K562 (cell line): ENCODE measurements at regions not wholly inside any gene's neighbourhood (a gene's known extent, or its start where the extent isn't known, plus 50 kb on each side); places are given as distances from the start of the nearest gene placed in this dataset.
"Not testable (repeated sequence)": the region's sequence is repeated elsewhere in the genome, so short reads cannot be mapped to it uniquely, and the experiment has no call there.

Source experiments
- ATAC-seq: fragments of 200-7000 bp; cut with Tn5 transposase; 3 replicates; pipeline ENCODE4 v1.9.1; 2020; ENCODE audit warnings: moderate library complexity
- BruUV-seq: library from RNA; stranded (reverse); fragments of 400-500 nt; replicated peaks from 2 replicates; lab custom pipeline; 2021; lab: Mats Ljungman, UMichigan
- CTCF ChIA-PET: fragments of 300-600 bp; formaldehyde crosslinking; extraction: SDS; loops from one replicate; lab custom pipeline; 2021; ENCODE audit warnings: low intra/inter-chr PET ratio; lab: Yijun Ruan, JAX
- POLR2A ChIA-PET: fragments of 300-600, 350-650 bp; sonication (Branson Sonifier 250); formaldehyde crosslinking; extraction: SDS; loops from one replicate; lab custom pipeline; 2021; ENCODE audit warnings: antibody characterized with exemption, inconsistent platforms; lab: Yijun Ruan, JAX
- DNase-seq, 4 experiments: peaks; one replicate each; pipeline versions ENCODE4 v3.0.0 to v3.0.0-alpha.2; 2011 to 2018; ENCODE audit warnings: low spot score in 3 of 4, mixed read lengths in 3 of 4; ENCODE audit errors: extremely low read depth in 1 of 4
- FAIRE-seq: peaks from 2 replicates; lab custom pipeline; 2011; peaks lifted over from hg19 to GRCh38; lab: Jason Lieb, UNC
- H2AFZ ChIP-seq: 2 replicates; pipeline ENCODE4 v1.6.0; 2011; ENCODE audit warnings: low read depth, low read length, control low read depth, inconsistent platforms
- H3K27ac ChIP-seq: fragments of 200-600 bp; 3 replicates; pipeline ENCODE4 v1.8.0; 2011; ENCODE audit warnings: low read depth, mild to moderate bottlenecking, control low read depth, inconsistent platforms, low read length, moderate library complexity, mixed read lengths; ENCODE audit errors: extremely low read depth
- H3K27me3 ChIP-seq, 2 experiments: fragments of 300-600 bp in 1 of 2; 2 replicates in 1 of 2; 3 replicates in 1 of 2; pipeline versions ENCODE4 v1.6.0 to v1.8.0; 2011; ENCODE audit warnings: inconsistent platforms in 2 of 2, low read length in 2 of 2, mild to moderate bottlenecking in 1 of 2, mixed read lengths in 1 of 2, moderate library complexity in 1 of 2; ENCODE audit not compliant: control insufficient read depth in 2 of 2, insufficient read depth in 2 of 2
- H3K36me3 ChIP-seq: fragments of 300-600 bp; 3 replicates; pipeline ENCODE4 v1.8.0; 2011; ENCODE audit warnings: mild to moderate bottlenecking, low read length, inconsistent platforms; ENCODE audit not compliant: control insufficient read depth, insufficient read depth
- H3K4me1 ChIP-seq, 2 experiments: fragments of 200-600 bp in 1 of 2; replicated peaks in 1 of 2; 2 replicates in 1 of 2; 3 replicates in 1 of 2; pipeline versions ENCODE4 v1.5.1 to v1.8.0; 2011; ENCODE audit warnings: inconsistent platforms in 2 of 2, low read length in 2 of 2, mild to moderate bottlenecking in 1 of 2, mixed read lengths in 1 of 2, moderate library complexity in 1 of 2; ENCODE audit not compliant: control insufficient read depth in 2 of 2, insufficient read depth in 2 of 2
- H3K4me2 ChIP-seq: 2 replicates; pipeline ENCODE4 v1.6.1; 2011; ENCODE audit warnings: low read length, control low read depth, inconsistent platforms, mixed read lengths; ENCODE audit not compliant: insufficient read depth
- H3K4me3 ChIP-seq: fragments of 200-600 bp; sonication (generic), shearing (Covaris generic); 2 replicates; pipeline ENCODE4 v1.5.1; 2016; ENCODE audit warnings: control low read depth, inconsistent platforms
- H3K79me2 ChIP-seq: fragments of 200-600 bp; 3 replicates; pipeline ENCODE4 v1.8.0; 2011; ENCODE audit warnings: low read length, inconsistent platforms; ENCODE audit not compliant: control insufficient read depth, insufficient read depth
- H3K9ac ChIP-seq, 2 experiments: 2 replicates each; pipeline versions ENCODE4 v1.6.0 to v1.6.1; 2011; ENCODE audit warnings: low read depth in 2 of 2, low read length in 2 of 2, control low read depth in 1 of 2, inconsistent platforms in 1 of 2, mild to moderate bottlenecking in 1 of 2, mixed read lengths in 1 of 2; ENCODE audit not compliant: insufficient read depth in 1 of 2
- H3K9me1 ChIP-seq: one replicate; pipeline ENCODE4 v1.6.0; 2011; ENCODE audit warnings: inconsistent platforms, mild to moderate bottlenecking, low read length, moderate library complexity; ENCODE audit not compliant: control insufficient read depth, insufficient read depth
- H3K9me3 ChIP-seq: replicated peaks from 2 replicates; pipeline ENCODE4 v1.5.1; 2011; ENCODE audit warnings: low read depth, low read length, inconsistent platforms; ENCODE audit not compliant: control insufficient read depth, insufficient read depth
- H4K20me1 ChIP-seq: replicated peaks from 2 replicates; pipeline ENCODE4 v1.6.1; 2011; ENCODE audit warnings: low read length, inconsistent platforms, mixed read lengths; ENCODE audit not compliant: control insufficient read depth, insufficient read depth
- BCOR ChIP-seq: fragments of 450-650 bp; IDR thresholded peaks from 2 replicates; pipeline ENCODE4 v1.6.1; 2016
- CEBPB ChIP-seq: fragments of 450-650 bp; IDR thresholded peaks from 2 replicates; pipeline ENCODE4 v1.6.1; 2016; ENCODE audit warnings: missing genetic modification characterization, missing compliant biosample characterization
- KDM1A ChIP-seq, 2 experiments: fragments of 450-650 bp; IDR thresholded peaks; 2 replicates each; pipeline ENCODE4 v1.6.1; 2016; ENCODE audit warnings: mild to moderate bottlenecking in 2 of 2
- LEF1 ChIP-seq: fragments of 450-650 bp; IDR thresholded peaks from 2 replicates; pipeline ENCODE4 v1.6.1; 2016; ENCODE audit warnings: mild to moderate bottlenecking
- NFIC ChIP-seq: fragments of 450-650 bp; IDR thresholded peaks from 2 replicates; pipeline ENCODE4 v1.6.1; 2017; ENCODE audit warnings: mild to moderate bottlenecking, inconsistent platforms
- RBM25 ChIP-seq: fragments of 200-400 bp; formaldehyde crosslinking; IDR thresholded peaks from 2 replicates; pipeline ENCODE4 v1.6.1; 2018; ENCODE audit warnings: low read length, low read depth, moderate library complexity; ENCODE audit not compliant: severe bottlenecking
- SP1 ChIP-seq: sonication (generic); formaldehyde crosslinking; IDR thresholded peaks from 2 replicates; pipeline ENCODE4 v1.8.1; 2022; ENCODE audit warnings: mild to moderate bottlenecking, missing genetic modification reagents
- ZNF146 ChIP-seq: IDR thresholded peaks from one replicate; pipeline ENCODE4 v1.6.1; 2018; ENCODE audit warnings: missing compliant biosample characterization; ENCODE audit not compliant: unreplicated experiment
- ZNF347 ChIP-seq: fragments of 450-650 bp; formaldehyde crosslinking; IDR thresholded peaks from 2 replicates; pipeline ENCODE4 v1.4.0; 2020; ENCODE audit warnings: low read depth, mild to moderate bottlenecking, moderate library complexity
- WGBS: fragments of 100-300 bp; shearing (Covaris generic); methylation state at CpG from one replicate; pipeline ENCODE4 v1.1.6; 2016; ENCODE audit warnings: low coverage, mixed read lengths; ENCODE audit not compliant: insufficient coverage; ENCODE audit errors: missing lambda C conversion rate; 5-methylcytosine and 5-hydroxymethylcytosine counted together
- in situ Hi-C: fragments of 300-500 bp; cut with MboI; formaldehyde crosslinking; loops from 4 replicates; pipeline ENCODE4 v1.15.0; 2018; ENCODE audit warnings: inconsistent platforms, mixed read lengths
- intact Hi-C: fragments of 100-400 bp; cut with micrococcal nuclease; formaldehyde crosslinking; loops from 2 replicates; pipeline ENCODE4 v1.14.2; 2022
- TF ChIP-seq, protein P1 (sequence below): fragments of 450-650 bp; IDR thresholded peaks from 2 replicates; pipeline ENCODE4 v1.6.1; 2017; ENCODE audit warnings: antibody characterized with exemption, mild to moderate bottlenecking
- TF ChIP-seq, protein P2 (sequence below): fragments of 250-450 bp; sonication (Bioruptor Pico); IDR thresholded peaks from 2 replicates; pipeline ENCODE4 v1.4.0; 2020

DNA sequence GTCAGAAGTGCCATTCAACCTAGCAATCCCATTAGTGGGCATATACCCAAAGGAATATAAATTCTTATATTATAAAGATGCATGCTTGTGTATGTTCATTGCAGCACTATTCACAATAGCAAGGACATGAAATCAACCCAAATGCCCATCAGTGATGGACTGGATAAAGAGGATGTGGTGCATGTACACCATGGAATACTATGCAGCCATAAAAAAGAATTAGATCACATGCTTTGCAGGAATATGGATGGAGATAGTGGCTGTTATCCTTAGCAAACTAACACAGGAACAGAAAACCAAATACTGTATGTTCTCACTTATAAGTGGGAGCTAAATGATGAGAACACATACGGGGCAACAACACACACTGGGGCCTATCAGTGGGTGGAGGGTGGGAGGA, 75.5 kb upstream of the UCN3 start:
- H3K9me1 ChIP-seq, H3K79me2 ChIP-seq, H3K36me3 ChIP-seq, ATAC-seq, H3K9me3 ChIP-seq, H4K20me1 ChIP-seq, H3K27me3 ChIP-seq, BruUV-seq, H3K4me3 ChIP-seq, H3K27ac ChIP-seq, CTCF ChIA-PET, H3K9ac ChIP-seq, intact Hi-C loops, POLR2A ChIA-PET, DNase-seq, H2AFZ ChIP-seq, FAIRE-seq, H3K4me2 ChIP-seq: not testable (repeated sequence)
- peak; percentile 93 for TF ChIP-seq ZNF146 (CRISPR knock-in tag)
- TF ChIP-seq RBM25 = peak; percentile 47
- TF ChIP-seq BCOR = peak; percentile 41; the same call in 1 of the 2 replicates
- TF ChIP-seq KDM1A (IDR thresholded peaks at IDR 0.05) = 0 out of 4 replicates have a peak, but pooled peaks of 1 of the 2 experiments have one; percentile 30
- in situ Hi-C loops = loop anchor here (10.0 kb wide), 1 partner anchor 444 kb away; no protein-coding TSS in a partner anchor
- peaks cover 6 to 22% of the 10 kb centered on the region in 2 experiments; a peak in 4 of 5 replicates for H3K4me1 ChIP-seq
- WGBS = 78% methylated on average over 1 of the region's 1 CpG

DNA sequence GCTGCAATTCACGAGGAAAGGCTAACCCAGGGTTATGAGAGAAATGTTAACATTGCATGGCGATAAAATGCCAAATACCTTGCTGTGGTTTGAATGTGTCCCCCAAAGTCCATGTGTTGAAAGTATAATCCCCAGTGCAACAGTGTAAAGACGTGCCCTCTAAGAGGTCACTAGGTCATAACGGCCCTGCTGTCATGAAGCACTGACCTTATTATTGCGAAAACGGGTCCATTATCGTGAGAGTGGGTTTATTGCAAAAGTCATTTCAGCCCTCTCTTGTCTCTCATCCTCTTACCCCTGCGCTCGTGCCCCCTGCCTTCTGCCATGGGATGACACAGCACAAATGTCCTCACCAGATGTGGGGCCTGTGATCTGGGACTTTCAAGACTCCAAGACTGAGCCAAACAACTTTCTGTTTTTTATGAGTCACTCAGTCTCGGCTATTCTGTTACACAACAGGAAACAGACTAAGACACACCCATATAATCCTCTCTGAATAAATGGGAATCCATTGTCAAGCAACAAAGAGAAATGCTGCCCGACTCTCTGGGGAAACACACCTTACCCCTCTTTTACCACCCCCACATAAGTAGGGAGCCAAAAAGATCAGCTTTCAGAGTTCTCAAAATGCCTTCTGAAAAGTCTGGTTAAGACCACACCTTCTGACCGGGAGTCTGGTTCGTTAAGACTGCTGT, 73.1 kb upstream of the UCN3 start:
- POLR2A ChIA-PET = no interaction called here
- Histone ChIP-seq H3K27ac (peak overlapping the region; percentile 68), H2AFZ (peak overlapping the region; percentile 87), H3K9ac (peak overlapping the region in 1 of 2 experiments; percentile 39; a peak in 2 of 4 replicates), H3K4me1 (peaks cover 5 to 25% of the 10 kb centered on the region in 2 experiments; a peak in 4 of 5 replicates), H4K20me1 (no peaks in the 10 kb centered on the region), H3K9me1 (no peaks in the 10 kb centered on the region), H3K4me2 (peak overlapping the region; percentile 65), H3K27me3 (no peaks in the 10 kb centered on the region), H3K36me3 (no peaks in the 10 kb centered on the region; the same call in 2 of the 3 replicates), H3K9me3 (no peaks in the 10 kb centered on the region), H3K79me2 (no peaks in the 10 kb centered on the region), H3K4me3 (no peak overlapping the region)
- in situ Hi-C loops = no loop called here
- CTCF ChIA-PET = no interaction called here
- intact Hi-C loops = loop anchor here (10.0 kb wide), 1 partner anchor 143 kb away; no protein-coding TSS in a partner anchor
- peak; percentile 20 to 63 (median 42) for DNase-seq
- peak; percentile 81 for ATAC-seq
- FAIRE-seq = peak; percentile 85
- no TSS peak for BruUV-seq
- WGBS = 23% methylated on average over 13 of the region's 13 CpGs
- TF ChIP-seq SP1 (no peak), NFIC (no peak), CEBPB (tag) (peak; percentile 94), ZNF347 (CRISPR knock-in tag) (no peak), LEF1 (no peak)
- TF ChIP-seq, protein P1, sequence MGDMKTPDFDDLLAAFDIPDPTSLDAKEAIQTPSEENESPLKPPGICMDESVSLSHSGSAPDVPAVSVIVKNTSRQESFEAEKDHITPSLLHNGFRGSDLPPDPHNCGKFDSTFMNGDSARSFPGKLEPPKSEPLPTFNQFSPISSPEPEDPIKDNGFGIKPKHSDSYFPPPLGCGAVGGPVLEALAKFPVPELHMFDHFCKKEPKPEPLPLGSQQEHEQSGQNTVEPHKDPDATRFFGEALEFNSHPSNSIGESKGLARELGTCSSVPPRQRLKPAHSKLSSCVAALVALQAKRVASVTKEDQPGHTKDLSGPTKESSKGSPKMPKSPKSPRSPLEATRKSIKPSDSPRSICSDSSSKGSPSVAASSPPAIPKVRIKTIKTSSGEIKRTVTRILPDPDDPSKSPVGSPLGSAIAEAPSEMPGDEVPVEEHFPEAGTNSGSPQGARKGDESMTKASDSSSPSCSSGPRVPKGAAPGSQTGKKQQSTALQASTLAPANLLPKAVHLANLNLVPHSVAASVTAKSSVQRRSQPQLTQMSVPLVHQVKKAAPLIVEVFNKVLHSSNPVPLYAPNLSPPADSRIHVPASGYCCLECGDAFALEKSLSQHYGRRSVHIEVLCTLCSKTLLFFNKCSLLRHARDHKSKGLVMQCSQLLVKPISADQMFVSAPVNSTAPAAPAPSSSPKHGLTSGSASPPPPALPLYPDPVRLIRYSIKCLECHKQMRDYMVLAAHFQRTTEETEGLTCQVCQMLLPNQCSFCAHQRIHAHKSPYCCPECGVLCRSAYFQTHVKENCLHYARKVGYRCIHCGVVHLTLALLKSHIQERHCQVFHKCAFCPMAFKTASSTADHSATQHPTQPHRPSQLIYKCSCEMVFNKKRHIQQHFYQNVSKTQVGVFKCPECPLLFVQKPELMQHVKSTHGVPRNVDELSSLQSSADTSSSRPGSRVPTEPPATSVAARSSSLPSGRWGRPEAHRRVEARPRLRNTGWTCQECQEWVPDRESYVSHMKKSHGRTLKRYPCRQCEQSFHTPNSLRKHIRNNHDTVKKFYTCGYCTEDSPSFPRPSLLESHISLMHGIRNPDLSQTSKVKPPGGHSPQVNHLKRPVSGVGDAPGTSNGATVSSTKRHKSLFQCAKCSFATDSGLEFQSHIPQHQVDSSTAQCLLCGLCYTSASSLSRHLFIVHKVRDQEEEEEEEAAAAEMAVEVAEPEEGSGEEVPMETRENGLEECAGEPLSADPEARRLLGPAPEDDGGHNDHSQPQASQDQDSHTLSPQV = peak; percentile 94; the same call in 1 of the 2 replicates
- TF ChIP-seq, protein P2, sequence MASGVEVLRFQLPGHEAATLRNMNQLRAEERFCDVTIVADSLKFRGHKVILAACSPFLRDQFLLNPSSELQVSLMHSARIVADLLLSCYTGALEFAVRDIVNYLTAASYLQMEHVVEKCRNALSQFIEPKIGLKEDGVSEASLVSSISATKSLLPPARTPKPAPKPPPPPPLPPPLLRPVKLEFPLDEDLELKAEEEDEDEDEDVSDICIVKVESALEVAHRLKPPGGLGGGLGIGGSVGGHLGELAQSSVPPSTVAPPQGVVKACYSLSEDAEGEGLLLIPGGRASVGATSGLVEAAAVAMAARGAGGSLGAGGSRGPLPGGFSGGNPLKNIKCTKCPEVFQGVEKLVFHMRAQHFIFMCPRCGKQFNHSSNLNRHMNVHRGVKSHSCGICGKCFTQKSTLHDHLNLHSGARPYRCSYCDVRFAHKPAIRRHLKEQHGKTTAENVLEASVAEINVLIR (CRISPR knock-in tag) = no peak
